ENCODE measurements at regions not wholly inside any gene's neighbourhood (a gene's known extent, or its start where the extent isn't known, plus 50 kb on each side); places are given as distances from the start of the nearest gene placed in this dataset.

GRCh38 chr15:69593981-69594966 lies 141.7 kb downstream of the RPLP1 start:
- TF ChIP-seq CTCF (IDR thresholded peaks at IDR 0.05; ENCODE audit: low read depth, low read length, poor library complexity, severe bottlenecking) (no peak), EZH2phosphoT487 (IDR thresholded peaks at IDR 0.05; ENCODE audit: borderline replicate concordance, low read length) (no peak)

All from DOHH2 (cell line).